ENCODE measurements at regions not wholly inside any gene's neighbourhood (a gene's known extent, or its start where the extent isn't known, plus 50 kb on each side); places are given as distances from the start of the nearest gene placed in this dataset.

DNA sequence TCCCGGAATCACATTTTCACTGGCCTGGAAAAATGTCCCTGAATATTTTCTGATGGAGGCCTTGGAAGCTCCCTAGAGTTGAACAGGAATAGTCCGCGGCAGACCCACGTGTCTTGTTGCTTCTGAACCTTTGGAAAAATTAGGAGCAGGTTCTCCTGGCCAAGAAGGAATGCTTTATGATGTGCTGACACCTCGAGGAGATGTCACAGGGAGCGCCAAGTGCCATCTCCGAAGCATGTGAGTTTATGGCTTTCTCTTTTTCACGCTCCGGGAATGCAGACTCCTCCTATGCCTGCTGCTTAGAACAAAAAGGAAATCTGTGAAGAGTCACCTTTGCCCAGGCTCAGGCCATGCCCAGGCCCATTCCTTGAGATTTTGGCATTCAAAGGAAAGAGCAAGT is 84.6 kb downstream of the BOD1 start:
- in situ Hi-C loops (cut with HindIII; ENCODE audit: low pct_ligation_motif_present, low pct_unique_long_range_greater_than_20kb, low sequenced_read_pairs) = no loop called here
- DNase-seq = no peak

DNA sequence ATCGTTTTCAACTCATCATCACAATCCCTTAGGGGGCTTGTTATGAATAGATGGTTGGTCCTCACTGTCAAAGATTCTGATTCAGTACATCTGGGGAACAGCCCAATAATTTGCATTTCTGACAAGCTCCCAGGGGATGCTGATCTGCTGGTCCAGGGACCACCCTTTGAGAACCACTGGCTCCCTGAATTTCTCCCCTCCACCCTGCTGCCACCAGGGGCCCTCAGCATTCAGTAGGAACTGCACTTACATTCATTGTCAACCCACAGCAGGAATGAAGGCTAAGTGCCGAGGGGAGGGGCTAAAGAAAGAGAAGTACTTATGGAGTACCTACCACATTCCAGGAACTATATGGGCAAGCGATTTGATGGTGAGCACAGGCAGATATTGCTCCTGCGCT is 85.9 kb downstream of the BOD1 start:
- DNase-seq = peak; percentile 9
- in situ Hi-C loops (cut with HindIII; ENCODE audit: low pct_ligation_motif_present, low pct_unique_long_range_greater_than_20kb, low sequenced_read_pairs) = no loop called here

DNA sequence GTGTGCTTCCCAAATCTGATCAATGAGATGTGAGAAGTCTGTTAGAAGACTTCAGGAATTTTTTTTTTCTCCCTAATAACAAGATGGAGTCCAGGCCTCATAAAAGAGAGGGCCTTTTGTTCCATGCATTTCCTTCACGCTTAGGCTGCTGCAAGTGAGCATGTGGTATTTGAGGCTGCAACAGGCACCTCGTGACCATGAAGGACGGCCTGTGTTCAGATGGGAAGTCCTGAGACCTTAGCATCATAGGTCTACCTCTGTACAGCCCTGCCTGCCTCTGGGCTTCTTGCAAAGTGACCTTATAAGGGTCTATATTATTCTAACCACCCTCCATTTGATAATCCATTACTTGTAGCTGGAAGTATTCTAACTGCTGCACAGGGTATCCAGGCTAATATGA is 86.6 kb downstream of the BOD1 start:
- in situ Hi-C loops (cut with HindIII; ENCODE audit: low pct_ligation_motif_present, low pct_unique_long_range_greater_than_20kb, low sequenced_read_pairs) = no loop called here

DNA sequence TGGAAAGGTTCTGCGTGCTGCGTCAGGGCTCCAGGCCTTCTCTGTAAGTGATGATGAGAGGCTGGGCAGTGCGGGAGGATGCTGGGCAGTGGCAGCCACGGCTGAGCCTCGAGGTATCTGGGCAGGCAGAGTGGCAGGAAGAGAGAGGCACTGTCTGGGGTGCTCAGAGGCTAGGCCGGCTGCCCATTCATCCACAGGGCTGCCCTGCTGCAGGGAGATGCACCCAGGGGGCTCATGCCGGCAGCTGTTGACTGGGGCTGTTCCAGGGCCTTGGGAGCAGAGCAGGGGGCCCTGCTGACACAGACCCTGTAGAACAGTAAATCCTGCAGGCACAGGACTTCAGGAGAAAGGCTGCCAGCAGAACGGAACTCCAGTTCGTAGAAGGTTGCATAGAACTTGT is 88.8 kb downstream of the BOD1 start:
- in situ Hi-C loops (cut with HindIII; ENCODE audit: low pct_ligation_motif_present, low pct_unique_long_range_greater_than_20kb, low sequenced_read_pairs) = no loop called here
- DNase-seq = no peak

More for the DNA sequence above, 86.6 kb downstream of the BOD1 start:
- DNase-seq = no peak

DNA sequence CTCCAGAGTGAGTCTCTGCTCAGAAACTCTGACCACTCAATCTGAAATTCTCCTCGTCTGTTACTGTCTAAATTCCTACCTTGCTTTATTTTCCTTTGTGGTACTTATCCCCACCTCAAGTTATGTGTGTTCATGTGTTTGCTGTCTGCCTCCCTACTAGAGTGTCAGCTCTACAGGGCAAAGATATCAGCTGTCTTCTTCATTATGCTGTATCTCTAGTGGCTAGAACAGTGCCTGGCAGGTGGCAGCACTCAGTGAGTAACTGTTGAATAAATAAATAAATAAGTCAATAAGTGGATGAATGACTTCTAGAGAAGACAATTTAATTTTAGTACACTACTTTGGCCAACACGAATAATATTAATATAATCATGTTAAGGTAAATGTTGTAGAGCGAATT is 92.3 kb downstream of the BOD1 start:
- in situ Hi-C loops (cut with HindIII; ENCODE audit: low pct_ligation_motif_present, low pct_unique_long_range_greater_than_20kb, low sequenced_read_pairs) = no loop called here

DNA sequence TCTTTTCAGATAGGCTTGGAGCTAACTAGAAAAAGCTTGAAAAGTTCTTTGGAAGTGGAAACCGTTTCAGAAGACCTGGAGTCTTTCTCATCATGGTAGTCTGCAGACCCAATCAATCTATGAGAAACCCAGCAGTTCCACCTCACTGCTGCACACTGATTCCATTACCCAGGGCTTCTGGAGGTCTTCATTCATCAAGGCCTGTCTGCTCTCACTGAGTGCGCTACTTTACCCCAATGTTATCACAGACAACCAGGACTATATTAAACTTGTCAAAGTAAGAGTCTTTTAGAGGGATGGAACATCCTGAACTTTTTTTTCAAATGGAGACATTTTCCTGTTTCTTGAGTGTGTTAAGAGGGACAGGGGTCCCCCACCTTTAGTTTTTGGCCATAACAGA is 93.1 kb downstream of the BOD1 start:
- no peak for DNase-seq
- in situ Hi-C loops (cut with HindIII; ENCODE audit: low pct_ligation_motif_present, low pct_unique_long_range_greater_than_20kb, low sequenced_read_pairs) = no loop called here

More for the DNA sequence above, 92.3 kb downstream of the BOD1 start:
- no peak for DNase-seq

DNA sequence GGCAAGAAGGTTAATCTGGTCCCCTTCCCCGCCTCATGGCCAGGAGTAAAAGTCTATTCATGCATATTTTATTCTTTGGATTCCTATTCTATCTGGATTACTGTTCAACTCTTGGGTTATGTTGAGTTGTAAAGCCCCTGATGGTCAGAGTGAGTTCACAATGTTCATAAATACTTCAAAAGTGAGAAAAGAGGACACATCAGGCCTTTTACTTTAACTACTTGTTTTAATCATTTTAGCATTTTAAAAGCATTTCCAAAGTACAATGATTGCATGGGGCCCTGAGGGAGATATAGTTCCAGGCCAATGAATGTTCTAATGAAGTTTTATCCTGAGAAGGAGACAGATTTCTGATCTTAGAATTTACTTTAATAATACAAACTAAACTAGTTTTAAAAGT is 93.9 kb downstream of the BOD1 start:
- DNase-seq = no peak
- in situ Hi-C loops (cut with HindIII; ENCODE audit: low pct_ligation_motif_present, low pct_unique_long_range_greater_than_20kb, low sequenced_read_pairs) = no loop called here

DNA sequence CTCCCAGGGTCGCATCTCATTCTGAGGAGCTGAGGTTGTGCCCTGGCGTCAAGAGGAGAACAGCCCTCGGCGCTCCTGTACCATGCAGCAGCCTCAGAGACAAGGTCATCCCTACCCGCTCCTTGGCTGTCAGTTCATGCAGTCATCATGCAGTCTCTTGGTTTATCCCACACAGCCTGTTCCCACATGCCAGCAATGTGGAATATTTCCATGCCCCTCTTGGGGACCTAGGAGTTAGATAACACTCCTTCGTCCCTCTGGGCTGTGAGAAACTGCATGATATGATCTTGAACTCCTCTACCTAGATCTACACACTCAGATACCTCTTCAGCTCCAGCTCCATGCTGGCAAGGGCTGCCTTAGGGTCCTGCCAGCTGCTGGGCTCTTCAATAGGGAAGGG is 97.6 kb downstream of the BOD1 start:
- in situ Hi-C loops (cut with HindIII; ENCODE audit: low pct_ligation_motif_present, low pct_unique_long_range_greater_than_20kb, low sequenced_read_pairs) = no loop called here
- DNase-seq = no peak

DNA sequence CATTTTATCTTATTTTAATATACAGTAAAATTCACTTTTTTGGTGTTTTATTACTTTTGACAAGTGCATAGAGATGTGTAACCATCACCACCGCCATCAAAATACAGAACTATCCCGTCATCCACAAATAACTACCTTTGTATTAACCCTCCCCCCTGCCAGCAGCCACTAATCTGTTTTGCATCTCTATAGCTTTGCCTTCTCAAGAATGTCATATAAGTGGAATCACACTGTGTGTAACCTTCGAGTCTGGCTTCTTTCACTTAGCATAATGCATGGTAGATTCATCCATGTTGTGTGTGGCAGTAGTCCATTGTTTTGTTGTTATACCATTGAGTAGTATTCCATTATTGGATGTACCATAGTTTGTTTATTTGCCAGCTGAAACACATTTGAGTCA is 98.8 kb downstream of the BOD1 start:
- in situ Hi-C loops (cut with HindIII; ENCODE audit: low pct_ligation_motif_present, low pct_unique_long_range_greater_than_20kb, low sequenced_read_pairs) = no loop called here
- no peak for DNase-seq

DNA sequence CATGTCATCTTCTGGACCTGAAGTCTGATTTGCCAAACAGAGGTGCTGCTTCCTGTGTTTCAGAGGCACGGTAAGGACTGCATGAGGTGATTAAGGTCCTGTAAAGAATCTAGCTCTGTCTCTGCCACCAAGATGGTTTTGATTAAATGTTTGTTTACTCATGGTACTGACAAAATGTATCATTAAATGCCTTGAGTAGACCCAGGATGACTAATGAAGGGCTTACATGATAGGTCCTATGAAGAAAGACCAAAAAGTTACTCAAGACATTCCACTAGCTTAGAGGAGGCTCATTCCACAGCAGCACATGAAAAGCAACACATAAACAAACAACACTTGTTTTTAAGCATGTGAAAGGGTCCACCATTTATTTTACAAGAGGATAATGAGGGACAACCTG is 100.9 kb downstream of the BOD1 start:
- in situ Hi-C loops (cut with HindIII; ENCODE audit: low pct_ligation_motif_present, low pct_unique_long_range_greater_than_20kb, low sequenced_read_pairs) = no loop called here

DNA sequence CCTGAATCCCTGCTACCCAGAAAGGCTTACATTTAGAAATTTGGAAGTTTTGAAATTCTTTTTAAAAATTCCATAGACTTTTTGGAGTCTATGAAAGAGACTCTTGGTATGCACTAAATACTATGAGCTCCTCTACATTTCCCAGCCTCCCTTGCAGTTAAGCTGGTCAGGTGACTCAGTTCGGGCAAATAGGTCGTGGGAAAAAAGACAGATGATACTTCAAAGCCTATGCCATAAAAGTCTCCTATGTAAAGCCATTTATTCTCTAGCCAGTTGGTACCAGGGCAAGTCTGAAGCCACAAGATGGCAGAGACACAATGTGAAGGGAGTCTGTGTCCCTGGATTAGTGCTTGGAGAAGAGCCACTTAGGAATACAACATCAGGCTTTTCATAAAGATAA is 101.8 kb downstream of the BOD1 start:
- in situ Hi-C loops (cut with HindIII; ENCODE audit: low pct_ligation_motif_present, low pct_unique_long_range_greater_than_20kb, low sequenced_read_pairs) = no loop called here

More for the DNA sequence above, 100.9 kb downstream of the BOD1 start:
- DNase-seq = no peak

DNA sequence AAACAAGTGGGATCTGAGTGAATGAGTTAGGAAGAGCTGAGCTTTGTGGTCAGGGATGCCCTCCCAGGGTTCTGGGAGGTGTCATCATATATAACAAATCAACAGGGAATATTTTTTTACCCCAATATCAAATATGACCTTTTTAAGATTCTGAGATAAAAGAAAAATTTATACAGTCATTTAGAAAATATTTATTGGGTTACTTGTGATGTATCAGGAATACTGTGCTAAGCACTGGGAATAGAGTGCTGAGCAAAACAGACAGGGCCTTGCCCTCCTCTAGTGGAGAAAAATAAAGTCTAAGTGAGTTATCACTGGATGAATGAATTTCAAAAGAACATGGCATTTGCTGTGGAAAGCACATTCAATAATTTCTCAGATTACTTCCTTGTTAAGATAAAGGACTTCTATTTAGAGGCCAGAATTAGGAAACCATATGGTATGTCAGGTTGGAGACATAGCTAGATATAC is 102.9 kb downstream of the BOD1 start:
- in situ Hi-C loops (cut with HindIII; ENCODE audit: low pct_ligation_motif_present, low pct_unique_long_range_greater_than_20kb, low sequenced_read_pairs) = no loop called here
- DNase-seq = no peak

More for the DNA sequence above, 101.8 kb downstream of the BOD1 start:
- no peak for DNase-seq

DNA sequence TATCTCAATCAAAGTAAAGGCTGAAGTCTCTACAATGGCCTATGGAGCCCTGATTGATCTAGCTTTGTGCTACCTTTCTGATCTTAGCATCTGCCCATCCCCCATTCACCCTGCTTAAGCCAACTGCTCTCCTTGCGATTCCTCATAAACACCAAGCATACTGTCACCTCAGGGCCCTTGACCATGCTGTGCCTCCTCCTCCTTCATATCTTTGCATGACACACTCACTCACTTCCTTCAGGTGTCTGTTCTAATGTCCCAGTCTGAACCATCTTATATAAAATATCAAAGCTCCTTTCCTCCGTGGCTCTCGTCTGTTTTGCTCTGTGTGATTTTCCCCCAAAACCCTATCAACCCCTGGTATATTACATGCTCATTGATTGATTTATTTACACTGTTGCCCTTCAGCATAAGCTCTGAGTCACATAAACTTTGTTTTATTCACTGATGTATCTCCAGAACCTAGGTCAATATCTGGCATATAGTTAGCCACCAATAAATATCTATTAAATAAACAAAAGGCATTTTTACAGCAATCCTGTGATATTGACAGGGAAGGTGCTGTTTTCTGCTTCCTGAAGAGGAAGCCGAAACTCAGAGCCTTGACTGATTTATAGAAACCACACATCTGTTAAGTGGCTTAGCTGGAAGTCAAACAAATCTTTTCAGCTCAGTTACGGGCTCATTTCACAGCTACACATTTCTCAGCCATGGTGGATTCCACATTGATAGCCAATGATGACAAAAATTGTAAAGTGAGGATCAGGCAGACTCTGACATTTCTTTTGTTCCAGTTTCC is 103.6 kb downstream of the BOD1 start:
- in situ Hi-C loops (cut with HindIII; ENCODE audit: low pct_ligation_motif_present, low pct_unique_long_range_greater_than_20kb, low sequenced_read_pairs) = no loop called here
- no peak for DNase-seq

DNA sequence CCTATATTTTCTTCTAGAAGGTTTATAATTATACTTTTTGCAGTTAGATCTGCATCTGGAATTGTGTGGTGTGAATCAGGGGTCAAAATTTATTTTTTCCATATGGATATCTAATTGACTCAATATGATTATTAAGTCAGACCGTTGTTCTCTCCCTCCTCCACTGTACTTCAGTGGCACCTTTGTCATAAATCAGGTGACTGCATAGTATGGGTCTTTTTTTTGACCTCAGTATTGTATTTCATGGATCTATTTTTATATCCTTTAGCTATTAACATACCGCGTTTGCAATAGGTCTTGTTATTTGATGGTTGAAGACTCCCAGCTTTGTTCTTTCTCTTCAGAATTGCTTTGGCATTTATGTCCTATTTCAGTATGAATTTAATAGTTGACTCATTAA is 107.4 kb downstream of the BOD1 start:
- no peak for DNase-seq
- in situ Hi-C loops (cut with HindIII; ENCODE audit: low pct_ligation_motif_present, low pct_unique_long_range_greater_than_20kb, low sequenced_read_pairs) = no loop called here

DNA sequence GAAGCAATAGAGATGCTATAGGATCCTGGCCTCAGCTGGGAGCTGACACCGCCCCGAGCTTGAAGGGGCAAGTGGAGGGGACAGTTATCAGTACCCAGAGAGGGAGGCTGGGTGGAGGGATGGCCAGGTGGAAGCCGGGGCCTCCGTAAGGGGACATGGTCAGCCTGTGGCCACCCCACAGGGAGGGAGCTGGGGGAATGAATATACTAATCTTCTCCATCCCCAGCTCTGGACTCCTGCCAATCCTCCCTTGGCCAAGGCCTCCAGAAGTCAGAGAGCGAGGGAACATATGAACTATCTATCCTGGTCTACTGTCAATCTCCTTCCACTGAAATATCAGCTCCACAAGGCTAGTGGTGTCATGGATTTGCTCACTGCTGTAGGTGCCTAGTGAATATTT is 109.3 kb downstream of the BOD1 start:
- DNase-seq = no peak
- in situ Hi-C loops (cut with HindIII; ENCODE audit: low pct_ligation_motif_present, low pct_unique_long_range_greater_than_20kb, low sequenced_read_pairs) = no loop called here

DNA sequence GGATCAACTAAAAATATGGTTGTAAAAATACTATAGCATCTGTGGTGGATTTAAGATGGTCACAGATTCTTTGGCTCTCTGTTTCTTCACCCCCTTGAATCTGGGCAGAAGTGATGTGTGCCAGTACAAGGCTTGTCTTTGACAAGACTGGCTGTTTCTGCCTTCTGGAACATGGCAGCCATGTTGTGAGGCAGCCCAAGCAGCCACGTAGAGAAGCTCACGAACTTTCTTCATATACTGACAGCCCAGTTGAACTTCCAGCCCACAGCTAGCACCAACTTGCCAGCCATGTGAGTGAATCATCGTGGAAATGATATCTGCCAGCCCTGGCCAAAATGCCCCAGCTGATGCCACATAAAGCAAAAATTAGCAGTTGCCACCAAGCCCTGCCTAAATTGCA is 110.8 kb downstream of the BOD1 start:
- in situ Hi-C loops (cut with HindIII; ENCODE audit: low pct_ligation_motif_present, low pct_unique_long_range_greater_than_20kb, low sequenced_read_pairs) = no loop called here
- no peak for DNase-seq

DNA sequence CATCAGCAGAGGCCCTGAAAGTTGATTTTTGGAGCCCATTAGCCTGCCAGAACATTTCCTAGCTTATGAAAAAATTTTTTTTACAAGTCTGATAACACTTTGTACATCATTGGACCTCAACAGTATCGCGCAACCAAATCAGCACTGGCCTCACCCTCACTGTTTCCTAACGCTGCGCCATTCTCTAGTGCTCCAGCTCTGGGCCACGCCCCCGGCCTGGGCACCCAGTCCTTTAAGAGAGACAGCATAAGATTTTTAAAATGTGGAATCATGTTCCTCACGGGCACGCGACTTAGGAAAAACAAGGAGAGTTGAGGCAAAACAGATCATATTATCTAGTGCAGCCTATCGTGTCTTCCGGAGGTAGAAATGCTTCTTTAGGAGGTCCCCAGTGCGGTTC is 114.5 kb downstream of the BOD1 start:
- in situ Hi-C loops (cut with HindIII; ENCODE audit: low pct_ligation_motif_present, low pct_unique_long_range_greater_than_20kb, low sequenced_read_pairs) = no loop called here
- DNase-seq = no peak

DNA sequence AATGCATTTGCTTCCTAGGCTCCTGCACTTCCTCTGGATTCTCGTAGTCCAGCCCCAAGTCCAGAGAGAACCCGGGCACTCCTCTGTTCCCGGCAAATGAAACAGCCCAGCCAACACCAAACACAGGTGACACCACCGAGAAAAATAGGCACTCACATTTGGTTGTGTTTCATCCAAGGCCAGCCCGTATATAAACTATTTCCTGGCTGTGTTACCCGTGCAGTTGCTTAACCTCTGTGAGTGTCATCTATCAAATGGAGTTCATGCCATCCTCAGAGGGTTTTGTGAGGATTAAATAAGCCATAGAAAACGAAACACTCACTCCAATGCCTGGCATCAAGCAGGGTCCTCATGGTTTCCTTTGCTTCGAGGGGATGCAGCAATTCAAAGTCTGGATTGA is 115.2 kb downstream of the BOD1 start:
- no peak for DNase-seq
- in situ Hi-C loops (cut with HindIII; ENCODE audit: low pct_ligation_motif_present, low pct_unique_long_range_greater_than_20kb, low sequenced_read_pairs) = no loop called here

DNA sequence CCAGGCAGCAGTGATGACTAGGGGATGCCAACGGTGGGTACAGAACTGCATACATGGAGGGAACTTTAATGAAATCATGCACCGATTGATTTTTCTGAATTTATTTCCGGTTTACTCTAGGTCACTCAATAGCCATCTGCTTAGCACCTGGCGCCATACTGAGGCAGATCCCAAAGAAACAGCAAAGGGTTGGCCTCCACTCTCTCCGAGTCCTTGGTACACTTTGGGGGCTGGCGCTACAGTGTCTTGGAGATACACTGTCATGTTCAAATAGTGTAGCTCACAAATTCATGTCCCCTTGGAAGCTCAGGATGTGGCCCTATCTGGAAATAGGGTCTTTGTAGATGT is 116.3 kb downstream of the BOD1 start:
- no peak for DNase-seq
- in situ Hi-C loops (cut with HindIII; ENCODE audit: low pct_ligation_motif_present, low pct_unique_long_range_greater_than_20kb, low sequenced_read_pairs) = no loop called here

DNA sequence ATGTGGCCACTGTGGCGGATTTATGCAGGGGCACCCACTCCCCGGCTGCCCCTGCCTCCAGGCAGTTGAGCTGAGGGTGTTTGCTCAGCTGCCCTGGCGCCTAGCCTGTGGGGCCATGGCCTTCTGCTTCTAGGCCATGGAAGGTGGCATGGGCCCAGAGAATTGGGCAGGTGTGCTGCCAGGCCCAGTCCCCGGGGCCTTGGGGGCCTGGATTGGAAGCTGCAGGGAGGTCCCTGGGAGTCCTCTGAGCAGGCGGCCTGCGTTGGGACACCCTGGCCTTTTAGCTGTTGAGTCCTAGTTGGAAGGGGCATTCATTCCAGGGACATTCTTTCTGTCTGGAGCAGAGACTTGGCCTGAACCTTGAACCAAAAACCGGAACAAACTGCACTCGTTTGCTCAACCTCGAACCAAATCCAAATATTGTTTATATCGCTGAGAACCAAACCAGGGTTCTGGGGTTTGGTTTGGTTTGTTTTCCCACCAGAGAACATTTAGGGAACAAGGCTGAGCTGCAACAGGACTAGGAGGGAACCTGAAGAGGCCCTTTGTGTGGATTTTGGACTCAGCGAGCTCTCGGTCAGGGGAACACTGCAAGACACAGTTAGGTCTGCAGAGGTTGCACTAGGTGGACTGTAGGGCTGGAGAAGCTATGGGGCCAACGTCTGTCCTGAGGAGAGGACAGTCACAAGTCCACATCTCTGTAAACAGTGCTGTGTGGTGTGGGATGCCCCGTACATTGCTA is 116.8 kb downstream of the BOD1 start:
- in situ Hi-C loops (cut with HindIII; ENCODE audit: low pct_ligation_motif_present, low pct_unique_long_range_greater_than_20kb, low sequenced_read_pairs) = no loop called here
- no peak for DNase-seq
